Vagina (tissue), 2 donors: ENCODE measurements at regions not wholly inside any gene's neighbourhood (a gene's known extent, or its start where the extent isn't known, plus 50 kb on each side); places are given as distances from the start of the nearest gene placed in this dataset.
"Not testable (repeated sequence)": the region's sequence is repeated elsewhere in the genome, so short reads cannot be mapped to it uniquely, and the experiment has no call there.

Experiments
- CTCF ChIP-seq, 3 experiments: fragments of 450-650 bp in 2 of 3; fragments of 200-600 bp in 1 of 3; sonication (generic) in 1 of 3; IDR thresholded peaks; one replicate each; pipeline ENCODE4 v1.5.1; 2017 to 2019; ENCODE audit warnings: antibody characterized with exemption in 3 of 3, mild to moderate bottlenecking in 2 of 3, moderate library complexity in 2 of 3
- POLR2A ChIP-seq, 2 donors: fragments of 450-650 bp; IDR thresholded peaks; one replicate each; pipeline ENCODE4 v1.6.1; 2017; ENCODE audit warnings: antibody characterized with exemption in 2 of 2, mild to moderate bottlenecking in 2 of 2, moderate library complexity in 2 of 2

DNA sequence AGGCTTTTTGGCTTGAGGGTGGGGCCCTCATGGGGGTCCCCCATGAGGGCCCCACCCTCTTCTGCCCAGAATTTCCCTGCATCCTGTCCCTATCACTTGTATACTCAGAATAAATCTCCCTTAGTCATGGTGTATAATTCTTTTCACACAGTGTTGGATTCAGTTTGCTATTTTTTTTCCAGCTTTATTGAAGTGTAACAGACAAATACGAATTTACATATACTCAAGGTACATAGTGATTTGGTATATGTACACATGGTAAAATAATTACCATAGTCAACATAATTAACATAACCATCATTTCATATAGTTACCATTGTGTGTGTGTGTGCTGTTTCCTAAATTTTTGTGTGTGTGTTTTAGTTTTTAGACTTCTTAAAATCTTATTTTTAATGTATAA, 289.4 kb downstream of the CNTNAP3B start:
- TF ChIP-seq CTCF, POLR2A (IDR thresholded peaks at IDR 0.05): not testable (repeated sequence)
